ENCODE measurements at regions not wholly inside any gene's neighbourhood (a gene's known extent, or its start where the extent isn't known, plus 50 kb on each side); places are given as distances from the start of the nearest gene placed in this dataset.

DNA sequence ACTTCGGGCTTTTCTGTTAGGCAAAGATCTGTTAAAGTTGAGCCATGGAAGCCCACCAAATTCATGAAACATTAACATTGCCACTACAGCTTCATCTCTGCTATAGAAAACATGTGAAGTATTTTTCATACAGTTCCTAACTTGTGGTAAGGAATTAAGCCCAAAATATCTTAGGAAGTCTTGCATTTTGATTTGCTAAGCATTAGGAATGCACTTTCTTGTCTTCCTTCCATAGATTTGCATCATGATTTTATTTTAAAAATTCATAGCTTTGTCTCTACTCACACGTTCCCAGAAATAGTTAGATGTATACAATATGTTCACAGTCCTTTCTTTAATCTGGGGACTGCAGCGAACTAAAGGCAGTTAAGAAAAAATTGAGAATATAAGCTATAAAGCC, 325.6 kb downstream of the CENPW start:
- Histone ChIP-seq H3K27me3 (ENCODE audit: insufficient read depth, low read length, poor library complexity, severe bottlenecking) (no peaks in the 10 kb centered on the region), H3K4me1 (ENCODE audit: insufficient read depth, low read length, poor library complexity, severe bottlenecking) (no peaks in the 10 kb centered on the region), H3K9ac (ENCODE audit: low read depth, low read length, poor library complexity, severe bottlenecking) (no peak overlapping the region), H3K9me3 (ENCODE audit: insufficient read depth, low read depth, low read length) (no peaks in the 10 kb centered on the region), H3K4me3 (ENCODE audit: low read length, poor library complexity, severe bottlenecking) (no peak overlapping the region), H2AFZ (ENCODE audit: low read length) (no peak overlapping the region), H3K79me2 (ENCODE audit: insufficient read depth, low read length) (no peaks in the 10 kb centered on the region), H3F3A (ENCODE audit: low read depth) (no peaks in the 10 kb centered on the region), H3K36me3 (ENCODE audit: insufficient read depth, low read length) (no peaks in the 10 kb centered on the region), H4K20me1 (ENCODE audit: insufficient read depth, low read length, poor library complexity, severe bottlenecking) (no peaks in the 10 kb centered on the region), H3K9me2 (replicated peaks; ENCODE audit: low read depth, low read length) (no peaks in the 10 kb centered on the region), H3K4me2 (ENCODE audit: low read depth, low read length, poor library complexity, severe bottlenecking) (no peak overlapping the region)
- no peak for TF ChIP-seq EZH2phosphoT487 (IDR thresholded peaks at IDR 0.05; ENCODE audit: borderline replicate concordance)
- TF ChIP-seq, protein P1, sequence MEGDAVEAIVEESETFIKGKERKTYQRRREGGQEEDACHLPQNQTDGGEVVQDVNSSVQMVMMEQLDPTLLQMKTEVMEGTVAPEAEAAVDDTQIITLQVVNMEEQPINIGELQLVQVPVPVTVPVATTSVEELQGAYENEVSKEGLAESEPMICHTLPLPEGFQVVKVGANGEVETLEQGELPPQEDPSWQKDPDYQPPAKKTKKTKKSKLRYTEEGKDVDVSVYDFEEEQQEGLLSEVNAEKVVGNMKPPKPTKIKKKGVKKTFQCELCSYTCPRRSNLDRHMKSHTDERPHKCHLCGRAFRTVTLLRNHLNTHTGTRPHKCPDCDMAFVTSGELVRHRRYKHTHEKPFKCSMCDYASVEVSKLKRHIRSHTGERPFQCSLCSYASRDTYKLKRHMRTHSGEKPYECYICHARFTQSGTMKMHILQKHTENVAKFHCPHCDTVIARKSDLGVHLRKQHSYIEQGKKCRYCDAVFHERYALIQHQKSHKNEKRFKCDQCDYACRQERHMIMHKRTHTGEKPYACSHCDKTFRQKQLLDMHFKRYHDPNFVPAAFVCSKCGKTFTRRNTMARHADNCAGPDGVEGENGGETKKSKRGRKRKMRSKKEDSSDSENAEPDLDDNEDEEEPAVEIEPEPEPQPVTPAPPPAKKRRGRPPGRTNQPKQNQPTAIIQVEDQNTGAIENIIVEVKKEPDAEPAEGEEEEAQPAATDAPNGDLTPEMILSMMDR (conservative IDR thresholded peaks at IDR 0.05; ENCODE audit: low read length), result no peak

DNA sequence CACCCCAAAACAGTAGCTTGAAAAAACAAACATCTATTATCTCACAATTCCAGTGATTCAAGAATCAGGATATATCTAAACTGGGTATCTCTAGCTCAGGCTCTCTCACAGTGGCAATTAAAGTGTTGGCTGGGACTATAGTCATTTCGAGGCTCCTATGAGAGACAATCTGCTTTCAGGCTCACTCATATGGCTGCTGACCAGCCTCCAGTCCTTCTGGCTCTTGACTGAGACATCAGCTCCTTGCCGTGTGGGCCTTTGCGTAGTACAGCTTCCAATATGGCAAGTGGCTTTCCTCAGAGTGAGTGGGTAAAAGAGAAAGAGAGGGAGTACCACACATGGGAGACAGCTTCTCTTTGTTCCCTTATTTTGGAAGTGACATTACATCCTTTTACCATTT, 327.2 kb downstream of the CENPW start:
- TF ChIP-seq, protein P1 (conservative IDR thresholded peaks at IDR 0.05; ENCODE audit: low read length), result no peak
- H3K9me2 ChIP-seq (replicated peaks; ENCODE audit: low read depth, low read length), result no peaks in the 10 kb centered on the region
- H3K79me2 ChIP-seq (ENCODE audit: insufficient read depth, low read length), result no peaks in the 10 kb centered on the region
- no peaks in the 10 kb centered on the region for H3K4me1 ChIP-seq (ENCODE audit: insufficient read depth, low read length, poor library complexity, severe bottlenecking)
- H3K36me3 ChIP-seq (ENCODE audit: insufficient read depth, low read length), result no peaks in the 10 kb centered on the region
- H3K4me2 ChIP-seq (ENCODE audit: low read depth, low read length, poor library complexity, severe bottlenecking), result no peak overlapping the region
- no peaks in the 10 kb centered on the region for H3K9me3 ChIP-seq (ENCODE audit: insufficient read depth, low read depth, low read length)
- no peak overlapping the region for H3K4me3 ChIP-seq (ENCODE audit: low read length, poor library complexity, severe bottlenecking)
- no peaks in the 10 kb centered on the region for H4K20me1 ChIP-seq (ENCODE audit: insufficient read depth, low read length, poor library complexity, severe bottlenecking)
- no peak overlapping the region for H2AFZ ChIP-seq (ENCODE audit: low read length)
- no peak overlapping the region for H3K9ac ChIP-seq (ENCODE audit: low read depth, low read length, poor library complexity, severe bottlenecking)
- H3F3A ChIP-seq (ENCODE audit: low read depth), result no peaks in the 10 kb centered on the region
- no peaks in the 10 kb centered on the region for H3K27me3 ChIP-seq (ENCODE audit: insufficient read depth, low read length, poor library complexity, severe bottlenecking)

DNA sequence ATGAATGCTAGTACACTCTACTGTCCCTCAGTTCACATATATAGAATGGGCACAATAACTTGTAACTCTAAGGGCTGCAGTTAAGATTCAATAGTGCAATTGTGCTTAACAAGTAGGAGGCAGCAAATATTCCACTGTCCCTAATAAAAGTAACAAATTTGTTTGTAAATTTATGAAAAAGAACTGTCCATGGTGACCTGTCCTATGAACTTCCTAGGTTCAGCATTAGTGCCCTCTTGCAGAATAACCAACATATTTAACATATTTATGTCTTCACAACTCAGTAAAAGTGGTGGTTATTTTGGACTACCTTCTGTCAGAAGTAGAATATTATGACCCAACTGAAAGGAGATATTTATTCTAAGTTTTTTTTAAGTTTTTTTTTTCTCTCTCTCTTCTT, 327.8 kb downstream of the CENPW start:
- Histone ChIP-seq H3F3A (ENCODE audit: low read depth) (no peaks in the 10 kb centered on the region), H2AFZ (ENCODE audit: low read length) (no peak overlapping the region), H3K36me3 (ENCODE audit: insufficient read depth, low read length) (no peaks in the 10 kb centered on the region), H3K9me3 (ENCODE audit: insufficient read depth, low read depth, low read length) (no peaks in the 10 kb centered on the region), H3K9ac (ENCODE audit: low read depth, low read length, poor library complexity, severe bottlenecking) (no peak overlapping the region), H3K4me2 (ENCODE audit: low read depth, low read length, poor library complexity, severe bottlenecking) (no peak overlapping the region), H3K27me3 (ENCODE audit: insufficient read depth, low read length, poor library complexity, severe bottlenecking) (no peaks in the 10 kb centered on the region), H3K79me2 (ENCODE audit: insufficient read depth, low read length) (no peaks in the 10 kb centered on the region), H4K20me1 (ENCODE audit: insufficient read depth, low read length, poor library complexity, severe bottlenecking) (no peaks in the 10 kb centered on the region), H3K4me3 (ENCODE audit: low read length, poor library complexity, severe bottlenecking) (no peak overlapping the region), H3K4me1 (ENCODE audit: insufficient read depth, low read length, poor library complexity, severe bottlenecking) (no peaks in the 10 kb centered on the region), H3K9me2 (replicated peaks; ENCODE audit: low read depth, low read length) (no peaks in the 10 kb centered on the region)
- TF ChIP-seq, protein P1 (conservative IDR thresholded peaks at IDR 0.05; ENCODE audit: low read length), result no peak
- TF ChIP-seq EZH2phosphoT487 (IDR thresholded peaks at IDR 0.05; ENCODE audit: borderline replicate concordance), result no peak
